Ovary (tissue), 3 donors: ENCODE measurements at regions not wholly inside any gene's neighbourhood (a gene's known extent, or its start where the extent isn't known, plus 50 kb on each side); places are given as distances from the start of the nearest gene placed in this dataset.

ENCODE experiments used
- CTCF ChIP-seq, 3 donors: fragments of 450-650 bp in 2 of 3; fragments of 200-600 bp in 1 of 3; IDR thresholded peaks; one replicate each; pipeline versions ENCODE4 v1.5.1 to v1.8.0; 2016 to 2022; ENCODE audit warnings: antibody characterized with exemption in 3 of 3, mild to moderate bottlenecking in 1 of 3
- POLR2A ChIP-seq: fragments of 450-650 bp; IDR thresholded peaks from one replicate; pipeline ENCODE4 v1.6.1; 2017; ENCODE audit warnings: antibody characterized with exemption, mild to moderate bottlenecking, moderate library complexity
- donor health status: DM: no; HTN: no; CAD: no.

- TF ChIP-seq CTCF (IDR thresholded peaks at IDR 0.05) (no peak), POLR2A (no peak)
These were observed 820.0 kb downstream of the PRELID2 start for GRCh38 chr5:145015146-145015545.
